IMR-90 (cell line): ENCODE measurements at regions not wholly inside any gene's neighbourhood (a gene's known extent, or its start where the extent isn't known, plus 50 kb on each side); places are given as distances from the start of the nearest gene placed in this dataset.

Experiments used
- ATAC-seq: fragments of 200-7000 bp; cut with Tn5 transposase; 2 replicates; pipeline ENCODE4 v1.9.1; 2020; ENCODE audit warnings: low read depth, mild to moderate bottlenecking, moderate library complexity
- BruUV-seq: library from RNA; stranded (reverse); fragments of 400-500 nt; replicated peaks from 2 replicates; lab custom pipeline; 2021; lab: Mats Ljungman, UMichigan
- CTCF ChIA-PET: fragments of 300-600 bp; formaldehyde crosslinking; extraction: SDS; loops from one replicate; lab custom pipeline; 2021; ENCODE audit warnings: antibody characterized with exemption; lab: Yijun Ruan, JAX
- POLR2A ChIA-PET: fragments of 300-600 bp; sonication (Branson Sonifier 250); formaldehyde crosslinking; loops from one replicate; lab custom pipeline; 2022; ENCODE audit warnings: antibody characterized with exemption; ENCODE audit not compliant: unreplicated experiment; lab: Charles Lee
- DNase-seq: peaks from one replicate; pipeline ENCODE4 v3.0.0; 2013
- H2AFZ ChIP-seq: replicated peaks from 2 replicates; pipeline ENCODE3; 2013; ENCODE audit warnings: low read length, mild to moderate bottlenecking; ENCODE audit not compliant: poor library complexity
- H2AK5ac ChIP-seq: 2 replicates; pipeline ENCODE4 v1.6.1; 2013; ENCODE audit warnings: low read depth, low read length, inconsistent platforms
- H2AK9ac ChIP-seq: replicated peaks from 2 replicates; pipeline ENCODE3; 2013; ENCODE audit warnings: mild to moderate bottlenecking, low read depth, low read length, moderate library complexity; ENCODE audit not compliant: poor library complexity
- H2BK120ac ChIP-seq: 2 replicates; pipeline ENCODE4 v1.6.1; 2013; ENCODE audit warnings: low read depth, low read length, inconsistent platforms
- H2BK15ac ChIP-seq: 3 replicates; pipeline ENCODE4 v1.6.1; 2013; ENCODE audit warnings: low read depth, low read length, inconsistent platforms
- H2BK20ac ChIP-seq: 2 replicates; pipeline ENCODE4 v1.6.1; 2013; ENCODE audit warnings: low read depth, mild to moderate bottlenecking, inconsistent platforms, low read length, moderate library complexity
- H2BK5ac ChIP-seq: 2 replicates; pipeline ENCODE4 v1.6.1; 2013; ENCODE audit warnings: mild to moderate bottlenecking, low read depth, low read length, inconsistent platforms; ENCODE audit not compliant: poor library complexity, severe bottlenecking
- H3K14ac ChIP-seq: replicated peaks from 2 replicates; pipeline ENCODE4 v1.6.1; 2013; ENCODE audit warnings: low read depth, low read length, inconsistent platforms
- H3K18ac ChIP-seq: 2 replicates; pipeline ENCODE4 v1.6.1; 2013; ENCODE audit warnings: low read depth, low read length, control low read depth
- H3K23ac ChIP-seq: 2 replicates; pipeline ENCODE4 v1.6.1; 2013; ENCODE audit warnings: low read depth, low read length, inconsistent platforms
- H3K27ac ChIP-seq: 2 replicates; pipeline ENCODE4 v1.5.1; 2013; ENCODE audit warnings: mild to moderate bottlenecking, control low read depth, low read length; ENCODE audit not compliant: insufficient read depth
- H3K27me3 ChIP-seq: 2 replicates; pipeline ENCODE4 v1.6.1; 2013; ENCODE audit warnings: low read length; ENCODE audit not compliant: control insufficient read depth, insufficient read depth
- H3K36me3 ChIP-seq: 2 replicates; pipeline ENCODE4 v1.6.1; 2013; ENCODE audit warnings: low read length, mixed read lengths; ENCODE audit not compliant: control insufficient read depth, insufficient read depth
- H3K4ac ChIP-seq: 2 replicates; pipeline ENCODE4 v1.6.1; 2013; ENCODE audit warnings: low read depth, low read length, inconsistent platforms
- H3K4me1 ChIP-seq: 2 replicates; pipeline ENCODE4 v1.6.1; 2013; ENCODE audit warnings: low read length, mixed read lengths; ENCODE audit not compliant: control insufficient read depth, insufficient read depth
- H3K4me2 ChIP-seq: 2 replicates; pipeline ENCODE4 v1.6.1; 2013; ENCODE audit warnings: low read depth, mild to moderate bottlenecking, control low read depth, low read length, moderate library complexity
- H3K4me3 ChIP-seq: 2 replicates; pipeline ENCODE4 v1.5.1; 2013; ENCODE audit warnings: low read depth, mild to moderate bottlenecking, control low read depth, low read length, moderate library complexity; ENCODE audit not compliant: insufficient read depth
- H3K56ac ChIP-seq: 2 replicates; pipeline ENCODE4 v1.6.1; 2013; ENCODE audit warnings: low read length, inconsistent platforms; ENCODE audit not compliant: insufficient read depth; ENCODE audit errors: extremely low read depth
- H3K79me1 ChIP-seq, 2 experiments: 2 replicates each; pipeline ENCODE4 v1.6.1; 2013; ENCODE audit warnings: low read length in 2 of 2, inconsistent platforms in 1 of 2, low read depth in 1 of 2
- H3K9ac ChIP-seq: 2 replicates; pipeline ENCODE4 v1.6.1; 2013; ENCODE audit warnings: low read depth, low read length, control low read depth
- H3K9me1 ChIP-seq: 2 replicates; pipeline ENCODE4 v1.6.1; 2013; ENCODE audit warnings: low read length, inconsistent platforms; ENCODE audit not compliant: insufficient read depth
- H3K9me3 ChIP-seq: 2 replicates; pipeline ENCODE4 v1.6.1; 2013; ENCODE audit warnings: low read length; ENCODE audit not compliant: control insufficient read depth, insufficient read depth
- H4K20me1 ChIP-seq: 2 replicates; pipeline ENCODE4 v1.6.1; 2013; ENCODE audit warnings: low read length, inconsistent platforms; ENCODE audit not compliant: insufficient read depth
- H4K5ac ChIP-seq: 2 replicates; pipeline ENCODE4 v1.6.1; 2013; ENCODE audit warnings: mild to moderate bottlenecking, low read depth, low read length, control low read depth
- H4K8ac ChIP-seq, 2 experiments: 2 replicates each; pipeline ENCODE4 v1.6.1; 2013; ENCODE audit warnings: low read depth in 2 of 2, low read length in 2 of 2, control low read depth in 1 of 2, inconsistent platforms in 1 of 2
- H4K91ac ChIP-seq: 2 replicates; pipeline ENCODE4 v1.6.1; 2013; ENCODE audit warnings: low read depth, low read length, inconsistent platforms; ENCODE audit not compliant: insufficient read depth
- FOS ChIP-seq: fragments of 150-350 bp; IDR thresholded peaks from 2 replicates; pipeline ENCODE4 v1.6.1; 2016; ENCODE audit warnings: low read depth, low read length
- MAFK ChIP-seq: IDR thresholded peaks from 2 replicates; pipeline ENCODE4 v1.6.1; 2012; ENCODE audit warnings: low read depth, low read length, improper control_type of control experiment
- MXI1 ChIP-seq: IDR thresholded peaks from 2 replicates; pipeline ENCODE4 v1.6.1; 2012; ENCODE audit warnings: low read depth, mild to moderate bottlenecking, low read length, moderate library complexity, borderline replicate concordance
- NFE2L2 ChIP-seq: fragments of 150-350 bp; IDR thresholded peaks from 2 replicates; pipeline ENCODE4 v1.6.1; 2016; ENCODE audit warnings: low read depth, mild to moderate bottlenecking, low read length
- RAD21 ChIP-seq: IDR thresholded peaks from 2 replicates; pipeline ENCODE4 v1.6.1; 2012; ENCODE audit warnings: low read length, improper control_type of control experiment
- RCOR1 ChIP-seq: IDR thresholded peaks from 2 replicates; pipeline ENCODE4 v1.6.1; 2012; ENCODE audit warnings: mild to moderate bottlenecking, low read length, improper control_type of control experiment; ENCODE audit not compliant: insufficient replicate concordance
- RFX5 ChIP-seq: IDR thresholded peaks from 2 replicates; pipeline ENCODE4 v1.8.0; 2012; ENCODE audit warnings: low read depth, mild to moderate bottlenecking, low read length, moderate library complexity
- SMC3 ChIP-seq: fragments of 150-350 bp; IDR thresholded peaks from 2 replicates; pipeline ENCODE4 v1.6.1; 2016; ENCODE audit warnings: low read depth, mild to moderate bottlenecking, antibody characterized with exemption, low read length, moderate library complexity
- WGBS, 2 experiments: methylation state at CpG; one replicate each; pipeline versions ENCODE4 v1.1.5 to v1.1.7; 2013; ENCODE audit warnings: missing lambda C conversion rate in 2 of 2; ENCODE audit not compliant: insufficient read length in 1 of 2; ENCODE audit errors: extremely low coverage in 2 of 2; 5-methylcytosine and 5-hydroxymethylcytosine counted together
- dilution Hi-C: fragments of 300-500 bp; cut with HindIII; formaldehyde crosslinking; loops from one replicate; pipeline ENCODE4 v1.14.3; 2018; ENCODE audit warnings: low sequenced_read_pairs; ENCODE audit not compliant: unreplicated experiment
- in situ Hi-C: fragments of 300-500 bp; cut with MboI; formaldehyde crosslinking; loops from 3 replicates; pipeline ENCODE4 v1.14.3; 2019; ENCODE audit warnings: low sequenced_read_pairs, inconsistent platforms, mixed read lengths
- intact Hi-C: fragments of 100-400 bp; cut with micrococcal nuclease; formaldehyde crosslinking; loops from 2 replicates; pipeline ENCODE4 v1.10.0; 2022
- TF ChIP-seq, protein P1 (sequence below): conservative IDR thresholded peaks from 2 replicates; pipeline ENCODE4 v1.5.1; 2012; ENCODE audit warnings: mild to moderate bottlenecking, low read depth, low read length, improper control_type of control experiment
- TF ChIP-seq, protein P2 (sequence below): fragments of 150-350 bp; IDR thresholded peaks from 2 replicates; pipeline ENCODE4 v1.6.1; 2017; ENCODE audit warnings: mild to moderate bottlenecking, antibody characterized with exemption, low read length, low read depth

GRCh38 chr15:98383571-98383970, 264.8 kb upstream of the IGF1R start:
- Histone ChIP-seq H2BK20ac (no peak overlapping the region), H3K18ac (no peak overlapping the region), H2AK9ac (no peak overlapping the region), H2BK5ac (no peak overlapping the region), H4K20me1 (no peaks in the 10 kb centered on the region), H4K91ac (no peak overlapping the region), H3K9ac (no peak overlapping the region), H3K79me1 (no peaks in the 10 kb centered on the region), H3K36me3 (no peaks in the 10 kb centered on the region), H3K56ac (no peak overlapping the region), H3K27me3 (no peaks in the 10 kb centered on the region), H3K4ac (no peak overlapping the region), H2AK5ac (no peak overlapping the region), H3K4me1 (no peaks in the 10 kb centered on the region), H3K27ac (no peak overlapping the region), H2AFZ (no peak overlapping the region), H3K23ac (no peak overlapping the region), H2BK120ac (no peak overlapping the region), H3K4me2 (no peak overlapping the region), H2BK15ac (no peak overlapping the region), H3K14ac (no peak overlapping the region), H3K4me3 (no peak overlapping the region), H4K5ac (no peak overlapping the region), H3K9me3 (no peaks in the 10 kb centered on the region; the same call in 1 of the 2 replicates), H3K9me1 (no peaks in the 10 kb centered on the region), H4K8ac (no peak overlapping the region)
- in situ Hi-C loops, result no loop called here
- TF ChIP-seq FOS (no peak), RCOR1 (no peak), SMC3 (no peak), MXI1 (no peak), RFX5 (no peak), MAFK (no peak), NFE2L2 (no peak), RAD21 (no peak)
- TF ChIP-seq, protein P1, sequence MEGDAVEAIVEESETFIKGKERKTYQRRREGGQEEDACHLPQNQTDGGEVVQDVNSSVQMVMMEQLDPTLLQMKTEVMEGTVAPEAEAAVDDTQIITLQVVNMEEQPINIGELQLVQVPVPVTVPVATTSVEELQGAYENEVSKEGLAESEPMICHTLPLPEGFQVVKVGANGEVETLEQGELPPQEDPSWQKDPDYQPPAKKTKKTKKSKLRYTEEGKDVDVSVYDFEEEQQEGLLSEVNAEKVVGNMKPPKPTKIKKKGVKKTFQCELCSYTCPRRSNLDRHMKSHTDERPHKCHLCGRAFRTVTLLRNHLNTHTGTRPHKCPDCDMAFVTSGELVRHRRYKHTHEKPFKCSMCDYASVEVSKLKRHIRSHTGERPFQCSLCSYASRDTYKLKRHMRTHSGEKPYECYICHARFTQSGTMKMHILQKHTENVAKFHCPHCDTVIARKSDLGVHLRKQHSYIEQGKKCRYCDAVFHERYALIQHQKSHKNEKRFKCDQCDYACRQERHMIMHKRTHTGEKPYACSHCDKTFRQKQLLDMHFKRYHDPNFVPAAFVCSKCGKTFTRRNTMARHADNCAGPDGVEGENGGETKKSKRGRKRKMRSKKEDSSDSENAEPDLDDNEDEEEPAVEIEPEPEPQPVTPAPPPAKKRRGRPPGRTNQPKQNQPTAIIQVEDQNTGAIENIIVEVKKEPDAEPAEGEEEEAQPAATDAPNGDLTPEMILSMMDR, result no peak
- TF ChIP-seq, protein P2, sequence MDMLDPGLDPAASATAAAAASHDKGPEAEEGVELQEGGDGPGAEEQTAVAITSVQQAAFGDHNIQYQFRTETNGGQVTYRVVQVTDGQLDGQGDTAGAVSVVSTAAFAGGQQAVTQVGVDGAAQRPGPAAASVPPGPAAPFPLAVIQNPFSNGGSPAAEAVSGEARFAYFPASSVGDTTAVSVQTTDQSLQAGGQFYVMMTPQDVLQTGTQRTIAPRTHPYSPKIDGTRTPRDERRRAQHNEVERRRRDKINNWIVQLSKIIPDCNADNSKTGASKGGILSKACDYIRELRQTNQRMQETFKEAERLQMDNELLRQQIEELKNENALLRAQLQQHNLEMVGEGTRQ, result no peak
- DNase-seq (no peak), ATAC-seq (no peak)
- WGBS, 2 experiments, result no CpG with 5 or more reads among the region's 2 CpGs
- ChIA-PET POLR2A (no interaction called here), CTCF (no interaction called here)
- BruUV-seq, result no TSS peak
- dilution Hi-C loops, result no loop called here
- intact Hi-C loops, result no loop called here
